SU-DHL-6 (cell line): ENCODE measurements at regions not wholly inside any gene's neighbourhood (a gene's known extent, or its start where the extent isn't known, plus 50 kb on each side); places are given as distances from the start of the nearest gene placed in this dataset.

Experiments used
- H2AFZ ChIP-seq: fragments of 200-600 bp; sonication (generic); 2 replicates; pipeline ENCODE4 v1.6.1; 2014; ENCODE audit warnings: low read depth, mild to moderate bottlenecking, moderate library complexity, mixed read lengths, antibody characterized with exemption, low read length; ENCODE audit not compliant: severe bottlenecking
- H3F3A ChIP-seq: fragments of 200-600 bp; shearing (Covaris generic); 2 replicates; pipeline ENCODE4 v1.6.0; 2016; ENCODE audit warnings: antibody characterized with exemption, mild to moderate bottlenecking; ENCODE audit not compliant: insufficient read depth
- H3K27ac ChIP-seq: fragments of 200-600 bp; sonication (generic); 2 replicates; pipeline ENCODE4 v1.5.1; 2016; ENCODE audit warnings: low read depth, mild to moderate bottlenecking, low read length, moderate library complexity, mixed read lengths
- H3K27me3 ChIP-seq: fragments of 200-600 bp; sonication (generic), shearing (Covaris generic); 2 replicates; pipeline ENCODE4 v1.6.0; 2014; ENCODE audit warnings: mild to moderate bottlenecking, low read length
- H3K36me3 ChIP-seq: fragments of 200-600 bp; sonication (generic); 2 replicates; pipeline ENCODE4 v1.6.1; 2014; ENCODE audit warnings: mild to moderate bottlenecking, low read length, mixed read lengths
- H3K4me2 ChIP-seq: fragments of 300-600, 200-600 bp; shearing (Covaris generic), sonication (generic); 2 replicates; pipeline ENCODE4 v1.6.0; 2014; ENCODE audit warnings: low read length, low read depth, mild to moderate bottlenecking; ENCODE audit not compliant: poor library complexity, severe bottlenecking
- H3K4me3 ChIP-seq: fragments of 200-600 bp; sonication (generic); 2 replicates; pipeline ENCODE4 v1.5.1; 2014; ENCODE audit warnings: antibody characterized with exemption, low read length, mild to moderate bottlenecking, mixed read lengths; ENCODE audit not compliant: insufficient read depth, poor library complexity, severe bottlenecking
- H3K79me2 ChIP-seq: fragments of 200-600 bp; sonication (generic); 2 replicates; pipeline ENCODE4 v1.6.1; 2014; ENCODE audit warnings: mild to moderate bottlenecking, low read length, moderate library complexity; ENCODE audit not compliant: insufficient read depth
- H3K9ac ChIP-seq: fragments of 200-600 bp; sonication (generic); 2 replicates; pipeline ENCODE4 v1.7.0; 2014; ENCODE audit warnings: mild to moderate bottlenecking, low read length
- H3K9me2 ChIP-seq: fragments of 200-600 bp; sonication (generic); replicated peaks from 2 replicates; pipeline ENCODE4 v1.6.1; 2014; ENCODE audit warnings: low read length; ENCODE audit not compliant: insufficient read depth
- H3K9me3 ChIP-seq: fragments of 200-600 bp; sonication (generic); 2 replicates; pipeline ENCODE4 v1.6.1; 2014; ENCODE audit warnings: low read length, mixed read lengths; ENCODE audit not compliant: insufficient read depth
- H4K20me1 ChIP-seq: fragments of 200-600 bp; sonication (generic); 2 replicates; pipeline ENCODE4 v1.6.1; 2014; ENCODE audit warnings: low read depth, mild to moderate bottlenecking, antibody characterized with exemption, low read length, moderate library complexity, mixed read lengths
- CTCF ChIP-seq: fragments of 200-600 bp; sonication (generic); IDR thresholded peaks from one replicate; pipeline ENCODE4 v1.5.1; 2017; ENCODE audit warnings: antibody characterized with exemption, mild to moderate bottlenecking, low read length, moderate library complexity; ENCODE audit not compliant: insufficient read depth, poor library complexity, severe bottlenecking
- EZH2phosphoT487 ChIP-seq: fragments of 200-600 bp; sonication (generic), shearing (Covaris generic); conservative IDR thresholded peaks from 2 replicates; pipeline ENCODE4 v1.6.1; 2018; ENCODE audit warnings: mild to moderate bottlenecking, antibody characterized with exemption, low read length, moderate library complexity, mixed read lengths

- no peak overlapping the region for H3K27ac ChIP-seq
- H2AFZ ChIP-seq: no peak overlapping the region
- no peak overlapping the region for H3K4me2 ChIP-seq
- no peaks in the 10 kb centered on the region for H4K20me1 ChIP-seq
- H3K9me3 ChIP-seq: no peaks in the 10 kb centered on the region
- H3K36me3 ChIP-seq: no peaks in the 10 kb centered on the region
- H3K79me2 ChIP-seq: no peaks in the 10 kb centered on the region
- no peaks in the 10 kb centered on the region for H3K27me3 ChIP-seq
- H3K4me3 ChIP-seq: no peak overlapping the region
- H3F3A ChIP-seq: no peaks in the 10 kb centered on the region
- TF ChIP-seq EZH2phosphoT487: no peak
- no peak for TF ChIP-seq CTCF
- H3K9me2 ChIP-seq: no peaks in the 10 kb centered on the region
- no peak overlapping the region for H3K9ac ChIP-seq
Observed at GRCh38 chr5:98637116-98637515, 136.3 kb upstream of the RGMB start.

- H3K27ac ChIP-seq: no peak overlapping the region
- H3F3A ChIP-seq: no peaks in the 10 kb centered on the region
- H3K4me3 ChIP-seq: no peak overlapping the region
- no peaks in the 10 kb centered on the region for H3K27me3 ChIP-seq
- H3K9me3 ChIP-seq: no peaks in the 10 kb centered on the region
- H2AFZ ChIP-seq: no peak overlapping the region
- H3K9me2 ChIP-seq: no peaks in the 10 kb centered on the region
- no peaks in the 10 kb centered on the region for H4K20me1 ChIP-seq
- no peaks in the 10 kb centered on the region for H3K79me2 ChIP-seq
- H3K4me2 ChIP-seq: no peak overlapping the region
- no peak overlapping the region for H3K9ac ChIP-seq
- no peak for TF ChIP-seq EZH2phosphoT487
- TF ChIP-seq CTCF: no peak
- H3K36me3 ChIP-seq: no peaks in the 10 kb centered on the region
Observed at GRCh38 chr5:98637557-98637956, 135.9 kb upstream of the RGMB start.

GRCh38 chr5:98638111-98638510 is 135.4 kb upstream of the RGMB start:
- Histone ChIP-seq H3K36me3 (no peaks in the 10 kb centered on the region), H2AFZ (no peak overlapping the region), H3K9ac (no peak overlapping the region), H3K27ac (no peak overlapping the region), H4K20me1 (no peaks in the 10 kb centered on the region), H3K27me3 (no peaks in the 10 kb centered on the region), H3K79me2 (no peaks in the 10 kb centered on the region), H3K4me3 (no peak overlapping the region), H3K9me2 (no peaks in the 10 kb centered on the region), H3K9me3 (no peaks in the 10 kb centered on the region), H3F3A (no peaks in the 10 kb centered on the region), H3K4me2 (no peak overlapping the region)
- TF ChIP-seq EZH2phosphoT487 (no peak), CTCF (no peak)

- Histone ChIP-seq H3K27ac (no peak overlapping the region), H3K9ac (no peak overlapping the region), H2AFZ (no peak overlapping the region), H3K36me3 (no peaks in the 10 kb centered on the region), H3K4me3 (no peak overlapping the region), H3K9me2 (no peaks in the 10 kb centered on the region), H4K20me1 (no peaks in the 10 kb centered on the region), H3F3A (no peaks in the 10 kb centered on the region), H3K79me2 (no peaks in the 10 kb centered on the region), H3K27me3 (no peaks in the 10 kb centered on the region), H3K9me3 (no peaks in the 10 kb centered on the region), H3K4me2 (no peak overlapping the region)
- TF ChIP-seq CTCF (no peak), EZH2phosphoT487 (no peak)
Observed at GRCh38 chr5:98638701-98639100, 134.8 kb upstream of the RGMB start.
